ENCODE measurements at regions not wholly inside any gene's neighbourhood (a gene's known extent, or its start where the extent isn't known, plus 50 kb on each side); places are given as distances from the start of the nearest gene placed in this dataset.

DNA sequence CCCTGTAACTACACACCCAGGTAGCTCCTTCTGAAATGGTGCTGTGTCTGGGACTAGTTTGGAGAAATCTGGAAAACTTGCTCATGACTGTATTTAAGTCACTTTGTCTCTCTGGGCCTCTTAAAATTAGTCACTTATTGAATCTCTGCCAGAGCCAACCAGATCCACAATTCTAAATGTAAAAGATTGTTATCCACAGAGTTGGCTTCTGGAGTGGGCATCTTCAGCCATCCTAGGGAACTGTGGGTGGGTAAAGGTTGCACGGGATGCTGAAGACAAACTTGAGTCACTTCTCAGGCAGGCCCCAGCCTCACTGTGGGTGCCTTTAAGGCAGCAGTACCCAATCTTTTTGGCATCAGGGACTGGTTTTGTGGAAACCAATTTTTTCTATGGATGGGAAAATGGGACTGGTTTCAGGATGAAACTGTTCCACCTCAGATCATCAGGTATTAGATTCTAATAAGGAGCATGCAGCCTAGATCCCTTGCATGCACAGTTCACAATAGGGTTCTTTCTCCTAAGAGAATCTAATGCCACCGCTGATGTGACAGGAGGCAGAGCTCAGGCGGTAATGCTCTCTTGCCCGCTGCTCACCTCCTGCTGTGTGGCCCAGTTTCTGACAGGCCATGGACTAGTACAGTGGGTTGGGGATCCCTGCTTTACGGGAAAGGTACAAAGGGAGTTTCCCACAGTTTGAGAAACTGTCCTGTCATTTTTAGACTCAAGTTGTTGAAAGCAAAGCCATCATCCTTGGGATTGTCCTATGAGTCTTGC is 98.3 kb upstream of the SPRED2 start:
- Histone ChIP-seq H3K4me1 (ENCODE audit: control insufficient read depth, insufficient read depth, low read length, unreplicated experiment) (peaks cover 13% of the 10 kb centered on the region), H2AFZ (ENCODE audit: low read length, unreplicated experiment) (no peak overlapping the region), H3K27ac (ENCODE audit: low read depth, low read length) (no peak overlapping the region), H3K27me3 (ENCODE audit: insufficient read depth, low read length) (no peaks in the 10 kb centered on the region), H3K79me2 (ENCODE audit: control insufficient read depth, insufficient read depth, low read length, unreplicated experiment) (no peaks in the 10 kb centered on the region), H3K4me3 (ENCODE audit: low read depth, low read length) (no peak overlapping the region), H3K36me3 (ENCODE audit: insufficient read depth, low read length) (no peaks in the 10 kb centered on the region)

DNA sequence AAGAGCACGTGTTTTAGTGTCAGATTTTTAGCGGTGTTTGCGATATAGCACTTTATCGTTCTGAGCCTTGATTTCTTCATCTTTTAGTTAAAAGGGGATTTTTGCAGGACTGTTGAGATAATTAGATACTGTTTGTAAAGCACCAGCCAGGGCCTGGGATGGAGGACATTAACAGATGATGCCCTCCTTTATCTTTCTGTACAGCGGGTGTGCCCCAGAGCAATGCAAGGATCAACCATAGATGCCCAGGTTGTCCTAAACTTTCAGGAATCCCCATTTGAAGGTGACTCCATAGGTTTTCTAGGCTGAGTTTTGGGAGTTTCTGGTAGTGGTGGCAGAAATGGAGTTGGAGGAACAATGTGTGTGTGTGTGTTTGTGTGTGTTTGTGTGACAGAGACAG is 97.0 kb upstream of the SPRED2 start:
- Histone ChIP-seq H3K36me3 (ENCODE audit: insufficient read depth, low read length) (no peaks in the 10 kb centered on the region), H3K79me2 (ENCODE audit: control insufficient read depth, insufficient read depth, low read length, unreplicated experiment) (no peaks in the 10 kb centered on the region), H3K27me3 (ENCODE audit: insufficient read depth, low read length) (no peaks in the 10 kb centered on the region), H3K4me3 (ENCODE audit: low read depth, low read length) (no peak overlapping the region), H3K4me1 (ENCODE audit: control insufficient read depth, insufficient read depth, low read length, unreplicated experiment) (peaks cover 13% of the 10 kb centered on the region), H2AFZ (ENCODE audit: low read length, unreplicated experiment) (no peak overlapping the region), H3K27ac (ENCODE audit: low read depth, low read length) (no peak overlapping the region)

DNA sequence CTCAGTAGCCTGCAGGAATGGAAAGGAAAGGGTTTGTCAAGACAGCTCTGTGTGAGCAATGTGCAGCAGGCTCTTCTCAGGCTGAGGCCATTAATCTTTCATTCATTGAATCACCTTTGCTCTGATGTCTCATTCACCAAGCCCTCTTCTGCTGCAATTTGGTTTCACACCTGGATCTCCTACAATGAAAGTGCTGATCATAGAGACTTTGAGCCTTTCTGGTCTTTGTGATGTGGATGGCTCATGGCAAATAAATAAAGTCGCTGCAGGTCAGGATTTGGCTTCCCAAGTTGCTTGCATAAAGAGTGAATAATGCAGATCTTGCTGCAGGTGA is 95.8 kb upstream of the SPRED2 start:
- Histone ChIP-seq H3K36me3 (ENCODE audit: insufficient read depth, low read length) (no peaks in the 10 kb centered on the region), H3K27me3 (ENCODE audit: insufficient read depth, low read length) (no peaks in the 10 kb centered on the region), H3K79me2 (ENCODE audit: control insufficient read depth, insufficient read depth, low read length, unreplicated experiment) (no peaks in the 10 kb centered on the region), H3K4me3 (ENCODE audit: low read depth, low read length) (no peak overlapping the region), H3K4me1 (ENCODE audit: control insufficient read depth, insufficient read depth, low read length, unreplicated experiment) (peaks cover 13% of the 10 kb centered on the region), H2AFZ (ENCODE audit: low read length, unreplicated experiment) (no peak overlapping the region), H3K27ac (ENCODE audit: low read depth, low read length) (no peak overlapping the region)

DNA sequence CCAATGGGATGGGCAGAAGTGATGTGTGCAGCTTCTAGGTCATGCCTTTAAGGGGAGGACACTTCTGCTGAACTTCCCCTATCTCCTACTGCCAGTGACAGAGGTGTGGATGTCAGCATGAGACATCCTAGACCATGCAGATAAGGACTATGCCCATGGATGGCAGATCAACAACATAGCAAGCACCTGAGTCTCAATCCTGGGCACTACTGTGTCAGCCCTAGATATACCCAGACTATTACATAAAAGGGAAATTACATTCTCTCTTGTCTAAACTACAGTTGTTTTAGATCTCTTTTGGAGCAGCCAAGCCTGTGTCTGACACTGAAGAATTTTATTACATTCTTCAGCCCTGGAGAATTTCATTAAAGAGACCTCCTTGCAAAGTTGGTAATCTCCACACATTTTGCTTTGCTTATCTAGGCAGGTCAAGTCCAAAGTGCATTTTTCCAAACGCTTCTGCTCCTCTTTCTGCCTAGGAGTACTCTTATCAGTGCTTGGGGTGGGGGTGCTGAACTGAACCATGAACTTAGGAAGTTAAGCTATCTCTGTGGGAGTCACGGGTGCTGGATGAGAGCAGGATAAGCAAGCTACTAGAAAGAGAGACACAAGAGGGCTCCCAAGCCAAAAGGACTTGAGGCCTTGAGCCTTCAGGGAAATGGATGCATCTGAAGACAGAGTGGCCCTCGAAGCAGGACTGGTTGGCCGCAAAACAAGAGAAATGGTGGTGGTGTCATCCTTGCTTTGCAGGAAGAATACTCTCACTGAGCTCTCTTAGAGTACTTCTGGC is 95.2 kb upstream of the SPRED2 start:
- no peaks in the 10 kb centered on the region for H3K27me3 ChIP-seq (ENCODE audit: insufficient read depth, low read length)
- H3K79me2 ChIP-seq (ENCODE audit: control insufficient read depth, insufficient read depth, low read length, unreplicated experiment), result no peaks in the 10 kb centered on the region
- H3K27ac ChIP-seq (ENCODE audit: low read depth, low read length), result no peak overlapping the region
- H2AFZ ChIP-seq (ENCODE audit: low read length, unreplicated experiment), result no peak overlapping the region
- H3K4me1 ChIP-seq (ENCODE audit: control insufficient read depth, insufficient read depth, low read length, unreplicated experiment), result peaks cover 13% of the 10 kb centered on the region
- H3K36me3 ChIP-seq (ENCODE audit: insufficient read depth, low read length), result no peaks in the 10 kb centered on the region
- H3K4me3 ChIP-seq (ENCODE audit: low read depth, low read length), result no peak overlapping the region

DNA sequence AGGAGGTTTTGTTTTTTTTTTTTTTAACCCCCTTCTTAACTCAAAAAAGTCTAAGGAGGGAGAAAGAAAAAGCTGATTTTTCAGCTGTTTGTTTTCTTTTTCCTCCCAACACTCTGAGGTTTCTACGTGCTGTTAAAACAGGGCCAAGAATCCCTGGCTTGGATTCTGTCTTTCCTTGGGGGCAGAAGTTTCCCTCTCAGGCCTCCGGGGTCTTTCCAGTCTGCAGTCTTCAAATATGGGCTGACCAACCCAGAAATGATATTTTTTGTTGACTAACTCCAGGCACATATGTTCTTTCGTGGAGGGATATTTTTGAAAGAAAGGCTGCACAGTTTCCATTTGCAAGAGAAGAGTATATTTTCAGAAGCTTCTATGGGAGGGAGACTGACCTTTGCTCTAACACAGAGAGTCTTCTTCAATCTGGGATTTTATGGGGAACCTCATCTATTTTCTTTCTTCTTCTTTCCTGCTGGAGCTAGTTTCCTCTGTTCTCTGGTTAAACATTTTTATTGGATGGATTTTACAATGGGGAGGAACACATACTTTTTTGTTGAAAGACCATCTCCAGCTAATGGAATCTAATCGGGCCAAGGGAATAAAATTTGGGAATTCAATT is 93.3 kb upstream of the SPRED2 start:
- H3K79me2 ChIP-seq (ENCODE audit: control insufficient read depth, insufficient read depth, low read length, unreplicated experiment), result no peaks in the 10 kb centered on the region
- H3K27ac ChIP-seq (ENCODE audit: low read depth, low read length), result no peak overlapping the region
- H3K27me3 ChIP-seq (ENCODE audit: insufficient read depth, low read length), result no peaks in the 10 kb centered on the region
- H3K36me3 ChIP-seq (ENCODE audit: insufficient read depth, low read length), result no peaks in the 10 kb centered on the region
- no peak overlapping the region for H2AFZ ChIP-seq (ENCODE audit: low read length, unreplicated experiment)
- no peak overlapping the region for H3K4me3 ChIP-seq (ENCODE audit: low read depth, low read length)
- peaks cover 7% of the 10 kb centered on the region for H3K4me1 ChIP-seq (ENCODE audit: control insufficient read depth, insufficient read depth, low read length, unreplicated experiment)

DNA sequence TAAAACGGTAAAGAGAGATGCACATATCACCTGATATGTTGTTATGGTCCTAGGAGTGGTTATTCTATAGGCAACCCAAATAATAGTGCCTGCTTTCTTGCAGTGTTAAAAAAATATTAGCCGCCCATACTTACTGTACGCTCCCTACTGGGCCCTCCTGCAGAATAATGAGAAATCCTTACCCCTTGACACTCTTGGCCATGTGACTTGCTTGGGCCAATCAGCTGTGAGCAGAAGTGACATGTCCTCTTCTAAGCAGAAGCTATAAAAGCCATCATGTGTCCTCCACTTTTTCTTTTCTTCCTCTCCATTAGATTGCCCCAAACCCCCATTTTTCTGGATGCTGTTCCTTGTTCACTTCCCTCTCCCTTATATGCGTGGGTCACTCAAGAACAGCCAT is 90.5 kb upstream of the SPRED2 start:
- H3K4me3 ChIP-seq (ENCODE audit: low read depth, low read length), result no peak overlapping the region
- H3K4me1 ChIP-seq (ENCODE audit: control insufficient read depth, insufficient read depth, low read length, unreplicated experiment), result no peaks in the 10 kb centered on the region
- H3K27ac ChIP-seq (ENCODE audit: low read depth, low read length), result no peak overlapping the region
- H2AFZ ChIP-seq (ENCODE audit: low read length, unreplicated experiment), result no peak overlapping the region
- no peaks in the 10 kb centered on the region for H3K36me3 ChIP-seq (ENCODE audit: insufficient read depth, low read length)
- H3K79me2 ChIP-seq (ENCODE audit: control insufficient read depth, insufficient read depth, low read length, unreplicated experiment), result no peaks in the 10 kb centered on the region
- H3K27me3 ChIP-seq (ENCODE audit: insufficient read depth, low read length), result no peaks in the 10 kb centered on the region

DNA sequence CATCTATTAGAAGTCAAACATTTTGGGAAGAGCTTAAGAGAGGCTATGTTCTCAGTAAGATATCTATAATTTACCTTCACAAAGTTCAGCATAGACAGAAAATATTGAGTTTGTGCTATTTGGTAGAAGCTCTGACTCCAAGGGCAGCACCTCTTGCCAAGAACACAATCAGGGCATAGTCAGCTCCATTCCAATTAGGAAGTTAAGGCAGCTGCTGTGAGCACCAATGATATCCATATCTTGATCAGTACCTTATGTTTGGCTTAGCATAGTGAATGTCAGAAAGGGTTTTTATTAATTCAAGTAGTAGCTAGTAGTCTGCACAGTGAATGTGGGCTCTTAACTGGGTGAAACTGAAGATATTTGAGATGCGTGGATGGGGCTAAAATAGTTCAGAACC is 86.4 kb upstream of the SPRED2 start:
- no peak overlapping the region for H2AFZ ChIP-seq (ENCODE audit: low read length, unreplicated experiment)
- no peaks in the 10 kb centered on the region for H3K79me2 ChIP-seq (ENCODE audit: control insufficient read depth, insufficient read depth, low read length, unreplicated experiment)
- H3K27me3 ChIP-seq (ENCODE audit: insufficient read depth, low read length), result no peaks in the 10 kb centered on the region
- no peaks in the 10 kb centered on the region for H3K36me3 ChIP-seq (ENCODE audit: insufficient read depth, low read length)
- H3K4me1 ChIP-seq (ENCODE audit: control insufficient read depth, insufficient read depth, low read length, unreplicated experiment), result peaks cover 7% of the 10 kb centered on the region
- no peak overlapping the region for H3K4me3 ChIP-seq (ENCODE audit: low read depth, low read length)
- no peak overlapping the region for H3K27ac ChIP-seq (ENCODE audit: low read depth, low read length)

DNA sequence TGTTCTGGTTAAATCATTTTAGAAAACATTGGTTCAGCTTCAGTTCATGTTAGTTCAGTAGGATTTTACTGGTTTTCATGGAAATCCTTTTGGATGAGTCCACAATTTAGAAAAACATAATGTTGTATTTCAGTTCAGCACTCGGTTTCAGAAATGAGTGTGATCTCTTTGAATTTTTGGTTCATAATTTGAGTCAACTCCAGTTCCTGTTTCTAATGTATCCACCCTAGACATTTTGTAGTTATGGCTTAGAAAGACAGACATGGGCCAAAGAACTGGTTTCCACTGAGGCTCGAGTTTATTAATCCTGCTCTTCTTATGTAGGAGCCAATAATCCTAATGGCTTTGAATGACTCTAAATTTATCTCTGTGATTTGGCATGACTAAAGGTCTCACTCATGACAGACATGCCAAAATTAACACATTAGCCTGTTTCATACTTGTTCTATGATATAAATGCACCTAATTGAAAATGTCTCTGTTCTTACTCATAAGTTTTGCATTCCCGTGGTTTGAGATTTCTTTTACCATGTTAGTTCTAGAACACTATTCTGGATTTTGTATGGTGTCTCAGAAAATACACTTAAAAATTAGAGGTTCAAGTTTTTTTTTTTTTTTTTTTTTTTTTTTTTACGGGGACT is 82.3 kb upstream of the SPRED2 start:
- Histone ChIP-seq H3K4me1 (ENCODE audit: control insufficient read depth, insufficient read depth, low read length, unreplicated experiment) (peaks cover 7% of the 10 kb centered on the region), H3K27ac (ENCODE audit: low read depth, low read length) (no peak overlapping the region), H3K4me3 (ENCODE audit: low read depth, low read length) (no peak overlapping the region), H3K36me3 (ENCODE audit: insufficient read depth, low read length) (no peaks in the 10 kb centered on the region), H3K79me2 (ENCODE audit: control insufficient read depth, insufficient read depth, low read length, unreplicated experiment) (no peaks in the 10 kb centered on the region), H3K27me3 (ENCODE audit: insufficient read depth, low read length) (no peaks in the 10 kb centered on the region), H2AFZ (ENCODE audit: low read length, unreplicated experiment) (no peak overlapping the region)

DNA sequence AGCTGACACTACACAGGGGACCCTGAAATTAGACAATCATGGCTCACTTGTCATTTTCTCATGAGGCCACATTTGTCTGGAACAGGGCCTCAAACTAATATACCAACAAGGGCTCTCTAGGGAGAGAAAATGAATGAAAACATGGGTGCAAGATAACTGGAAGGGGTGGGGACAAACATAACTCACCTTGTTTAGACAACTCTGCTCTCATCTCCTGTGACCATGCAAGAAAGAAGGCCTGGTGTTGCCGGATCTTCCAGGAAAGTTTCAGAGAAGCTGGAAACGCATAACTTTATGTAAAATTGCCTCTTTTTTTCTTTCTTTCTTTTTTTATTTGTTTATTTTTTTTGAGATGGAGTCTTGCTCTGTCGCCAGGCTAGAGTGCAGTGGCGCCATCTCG is 80.4 kb upstream of the SPRED2 start:
- no peaks in the 10 kb centered on the region for H3K79me2 ChIP-seq (ENCODE audit: control insufficient read depth, insufficient read depth, low read length, unreplicated experiment)
- no peak overlapping the region for H2AFZ ChIP-seq (ENCODE audit: low read length, unreplicated experiment)
- H3K27ac ChIP-seq (ENCODE audit: low read depth, low read length), result no peak overlapping the region
- H3K4me3 ChIP-seq (ENCODE audit: low read depth, low read length), result no peak overlapping the region
- no peaks in the 10 kb centered on the region for H3K27me3 ChIP-seq (ENCODE audit: insufficient read depth, low read length)
- no peaks in the 10 kb centered on the region; the same call in 1 of the 2 replicates for H3K36me3 ChIP-seq (ENCODE audit: insufficient read depth, low read length)
- H3K4me1 ChIP-seq (ENCODE audit: control insufficient read depth, insufficient read depth, low read length, unreplicated experiment), result peaks cover 7% of the 10 kb centered on the region

DNA sequence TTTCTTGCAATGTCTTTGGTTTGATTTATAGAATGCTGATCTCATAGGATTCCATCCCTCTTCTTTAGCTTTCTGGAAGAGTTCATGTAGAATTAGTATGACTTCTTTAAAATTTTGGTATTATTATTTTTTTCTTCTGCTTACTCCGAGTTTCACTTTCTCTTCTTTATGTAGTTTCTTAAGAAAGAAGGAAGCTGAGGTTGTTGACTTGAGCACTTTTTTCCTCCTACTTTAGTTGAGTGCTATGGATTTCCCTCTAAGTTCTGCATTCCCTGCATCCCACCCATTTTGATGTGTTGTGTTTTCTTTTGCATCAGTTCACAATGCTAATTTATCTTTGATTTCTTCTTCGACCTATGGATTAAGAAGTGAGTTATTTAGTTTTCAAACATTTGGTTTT is 78.9 kb upstream of the SPRED2 start:
- no peak overlapping the region for H2AFZ ChIP-seq (ENCODE audit: low read length, unreplicated experiment)
- no peaks in the 10 kb centered on the region for H3K27me3 ChIP-seq (ENCODE audit: insufficient read depth, low read length)
- H3K79me2 ChIP-seq (ENCODE audit: control insufficient read depth, insufficient read depth, low read length, unreplicated experiment), result no peaks in the 10 kb centered on the region
- H3K36me3 ChIP-seq (ENCODE audit: insufficient read depth, low read length), result no peaks in the 10 kb centered on the region; the same call in 1 of the 2 replicates
- no peak overlapping the region for H3K4me3 ChIP-seq (ENCODE audit: low read depth, low read length)
- no peak overlapping the region for H3K27ac ChIP-seq (ENCODE audit: low read depth, low read length)
- H3K4me1 ChIP-seq (ENCODE audit: control insufficient read depth, insufficient read depth, low read length, unreplicated experiment), result peaks cover 7% of the 10 kb centered on the region
